NT2/D1 (cell line): ENCODE measurements at regions not wholly inside any gene's neighbourhood (a gene's known extent, or its start where the extent isn't known, plus 50 kb on each side); places are given as distances from the start of the nearest gene placed in this dataset.

Experiments
- SUZ12 ChIP-seq: IDR thresholded peaks from 2 replicates; pipeline ENCODE4 v1.6.1; 2011; ENCODE audit not compliant: insufficient read length, insufficient read depth; ENCODE audit errors: extremely low read depth
- YY1 ChIP-seq: IDR thresholded peaks from 2 replicates; pipeline ENCODE4 v1.6.1; 2011; ENCODE audit not compliant: insufficient read length, insufficient read depth
- ZNF274 ChIP-seq: IDR thresholded peaks from 2 replicates; pipeline ENCODE4 v1.6.1; 2011; ENCODE audit warnings: mild to moderate bottlenecking, low read depth, low read length

DNA sequence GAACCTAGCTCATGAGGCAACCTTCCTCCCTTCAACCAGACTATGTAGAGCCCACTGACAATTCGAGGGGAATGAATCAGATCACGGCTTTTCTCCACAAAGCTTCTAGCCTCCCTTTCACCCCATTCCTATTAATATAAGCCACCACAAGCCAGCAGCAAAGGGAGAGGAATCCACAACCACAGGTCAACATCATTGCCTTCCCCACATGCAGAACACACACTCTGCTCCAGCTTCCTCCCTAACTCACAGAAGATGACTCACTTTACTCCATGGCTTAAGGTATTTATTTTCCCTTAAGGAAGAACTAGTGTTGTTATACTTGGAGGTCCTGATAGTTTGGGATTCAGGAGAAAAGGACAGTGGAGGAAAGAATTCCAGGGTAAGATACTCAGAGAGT, 272.2 kb downstream of the C1D start:
- TF ChIP-seq SUZ12, result no peak
- TF ChIP-seq YY1, result no peak
- TF ChIP-seq ZNF274, result no peak
